ENCODE measurements at regions not wholly inside any gene's neighbourhood (a gene's known extent, or its start where the extent isn't known, plus 50 kb on each side); places are given as distances from the start of the nearest gene placed in this dataset.

DNA sequence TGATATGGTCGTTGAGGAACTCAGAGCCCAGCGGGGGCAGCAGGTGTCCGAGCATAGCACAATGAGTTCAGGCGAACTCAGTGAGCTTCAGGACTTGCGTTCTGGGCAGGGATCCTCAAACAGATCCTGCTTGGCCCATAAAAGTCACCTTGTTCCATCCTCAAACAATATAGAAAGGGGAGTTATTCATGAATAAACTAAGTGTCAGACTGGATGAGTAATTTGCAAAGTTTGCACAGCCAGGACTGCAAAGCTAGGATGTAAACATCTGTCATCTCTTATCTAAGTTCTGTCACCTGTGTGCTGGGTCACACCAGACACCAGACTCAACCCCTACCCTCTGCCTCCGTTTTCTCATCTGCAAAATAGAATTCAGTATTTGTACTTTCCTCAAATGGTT lies 58.0 kb upstream of the PFKP start:
- H3K9me3 ChIP-seq = no peaks in the 10 kb centered on the region
- H3K27ac ChIP-seq = no peak overlapping the region
- TF ChIP-seq POLR2A (IDR thresholded peaks at IDR 0.05) (no peak), POLR2AphosphoS5 (IDR thresholded peaks at IDR 0.05) (no peak)
- TF ChIP-seq, protein P1, sequence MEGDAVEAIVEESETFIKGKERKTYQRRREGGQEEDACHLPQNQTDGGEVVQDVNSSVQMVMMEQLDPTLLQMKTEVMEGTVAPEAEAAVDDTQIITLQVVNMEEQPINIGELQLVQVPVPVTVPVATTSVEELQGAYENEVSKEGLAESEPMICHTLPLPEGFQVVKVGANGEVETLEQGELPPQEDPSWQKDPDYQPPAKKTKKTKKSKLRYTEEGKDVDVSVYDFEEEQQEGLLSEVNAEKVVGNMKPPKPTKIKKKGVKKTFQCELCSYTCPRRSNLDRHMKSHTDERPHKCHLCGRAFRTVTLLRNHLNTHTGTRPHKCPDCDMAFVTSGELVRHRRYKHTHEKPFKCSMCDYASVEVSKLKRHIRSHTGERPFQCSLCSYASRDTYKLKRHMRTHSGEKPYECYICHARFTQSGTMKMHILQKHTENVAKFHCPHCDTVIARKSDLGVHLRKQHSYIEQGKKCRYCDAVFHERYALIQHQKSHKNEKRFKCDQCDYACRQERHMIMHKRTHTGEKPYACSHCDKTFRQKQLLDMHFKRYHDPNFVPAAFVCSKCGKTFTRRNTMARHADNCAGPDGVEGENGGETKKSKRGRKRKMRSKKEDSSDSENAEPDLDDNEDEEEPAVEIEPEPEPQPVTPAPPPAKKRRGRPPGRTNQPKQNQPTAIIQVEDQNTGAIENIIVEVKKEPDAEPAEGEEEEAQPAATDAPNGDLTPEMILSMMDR (IDR thresholded peaks at IDR 0.05) = no peak
- DNase-seq (ENCODE audit: low spot score in 2 of 2) = no peak
- no peaks in the 10 kb centered on the region for H3K36me3 ChIP-seq
- no peak overlapping the region for H3K4me3 ChIP-seq
- H3K4me1 ChIP-seq = no peaks in the 10 kb centered on the region
- intact Hi-C loops (cut with DNase I; ENCODE audit: low total_unique reads) = no loop called here
- H3K27me3 ChIP-seq = peaks cover 0 to 22% of the 10 kb centered on the region in 2 donors

DNA sequence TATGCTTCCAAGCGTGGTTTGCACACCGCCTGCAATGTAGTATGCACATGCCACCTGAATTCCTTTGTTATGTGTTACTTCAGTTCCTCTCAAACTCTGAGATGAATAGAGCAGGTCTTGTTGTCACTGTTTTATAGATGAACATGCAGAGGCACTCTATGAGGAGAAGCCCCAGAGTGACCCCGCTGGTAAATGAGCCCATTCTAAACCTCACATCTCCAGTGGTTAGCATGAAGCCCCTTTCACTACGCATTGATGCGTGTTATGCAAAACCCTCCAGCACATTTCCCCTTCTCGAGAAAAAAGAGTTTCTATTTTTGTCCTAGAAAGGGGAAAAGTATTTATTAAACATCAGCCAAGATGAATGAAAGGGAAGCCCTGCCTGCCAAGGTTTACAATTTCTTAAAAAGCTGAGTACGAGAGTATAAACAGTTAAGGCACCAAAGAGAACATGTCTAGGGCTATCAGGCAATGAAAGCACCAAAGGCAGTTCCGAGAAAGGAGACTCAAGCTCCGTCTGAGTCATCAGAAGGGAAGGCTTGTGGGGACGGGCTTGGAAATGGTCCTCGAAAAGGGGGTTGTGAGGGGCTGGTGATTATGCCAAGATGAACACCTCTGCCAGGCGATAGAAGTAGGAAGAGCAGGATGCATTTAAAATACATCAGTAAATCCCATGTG lies 58.7 kb upstream of the PFKP start:
- H3K9me3 ChIP-seq = no peaks in the 10 kb centered on the region
- no peak for DNase-seq (ENCODE audit: low spot score in 2 of 2)
- no peak overlapping the region for H3K27ac ChIP-seq
- H3K4me1 ChIP-seq = no peaks in the 10 kb centered on the region
- H3K27me3 ChIP-seq = peaks cover 0 to 21% of the 10 kb centered on the region in 2 donors
- no peaks in the 10 kb centered on the region for H3K36me3 ChIP-seq
- TF ChIP-seq, protein P1 (IDR thresholded peaks at IDR 0.05) = no peak
- TF ChIP-seq POLR2AphosphoS5 (IDR thresholded peaks at IDR 0.05) = no peak
- no peak for TF ChIP-seq POLR2A (IDR thresholded peaks at IDR 0.05)
- no peak overlapping the region for H3K4me3 ChIP-seq
- intact Hi-C loops (cut with DNase I; ENCODE audit: low total_unique reads) = no loop called here

DNA sequence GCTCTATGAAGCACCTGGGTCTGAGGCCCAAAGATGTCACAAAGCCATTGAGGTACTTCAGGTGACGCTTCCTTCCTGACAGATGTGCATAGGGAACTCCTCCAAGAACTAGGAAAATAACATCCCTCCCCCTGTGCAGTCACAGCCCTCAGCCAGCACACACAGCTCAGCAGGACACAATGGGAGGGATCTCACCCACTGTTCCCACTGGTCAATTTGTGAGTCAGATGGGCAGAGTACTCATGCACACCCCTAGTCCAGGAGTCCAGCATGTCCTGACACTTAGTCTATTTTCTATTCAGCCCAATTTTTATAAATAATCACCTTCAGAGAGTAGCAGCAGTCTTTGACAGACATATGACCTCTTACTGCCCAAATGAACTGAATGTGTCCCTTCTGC lies 60.7 kb upstream of the PFKP start:
- H3K27me3 ChIP-seq = peaks cover 0 to 4% of the 10 kb centered on the region in 2 donors
- DNase-seq (ENCODE audit: low spot score in 2 of 2) = no peak
- intact Hi-C loops (cut with DNase I; ENCODE audit: low total_unique reads) = no loop called here
- H3K27ac ChIP-seq = no peak overlapping the region
- TF ChIP-seq, protein P1 (IDR thresholded peaks at IDR 0.05) = no peak
- TF ChIP-seq POLR2A (IDR thresholded peaks at IDR 0.05) (no peak), POLR2AphosphoS5 (IDR thresholded peaks at IDR 0.05) (no peak)
- no peaks in the 10 kb centered on the region for H3K9me3 ChIP-seq
- no peaks in the 10 kb centered on the region for H3K4me1 ChIP-seq
- no peak overlapping the region for H3K4me3 ChIP-seq
- H3K36me3 ChIP-seq = no peaks in the 10 kb centered on the region

GRCh38 chr10:3006093-3006492 lies 61.3 kb upstream of the PFKP start:
- H3K4me3 ChIP-seq = no peak overlapping the region
- intact Hi-C loops (cut with DNase I; ENCODE audit: low total_unique reads) = no loop called here
- no peaks in the 10 kb centered on the region for H3K4me1 ChIP-seq
- no peaks in the 10 kb centered on the region for H3K36me3 ChIP-seq
- peaks cover 0 to 4% of the 10 kb centered on the region in 2 donors for H3K27me3 ChIP-seq
- H3K27ac ChIP-seq = no peak overlapping the region
- no peaks in the 10 kb centered on the region for H3K9me3 ChIP-seq
- no peak for DNase-seq (ENCODE audit: low spot score in 2 of 2)
- TF ChIP-seq POLR2A (IDR thresholded peaks at IDR 0.05) = no peak
- TF ChIP-seq, protein P1 (IDR thresholded peaks at IDR 0.05) = no peak
- TF ChIP-seq POLR2AphosphoS5 (IDR thresholded peaks at IDR 0.05) = no peak

GRCh38 chr10:3002304-3002703 lies 65.0 kb upstream of the PFKP start:
- no peaks in the 10 kb centered on the region for H3K4me1 ChIP-seq
- H3K27me3 ChIP-seq = no peaks in the 10 kb centered on the region

More at GRCh38 chr10:3002304-3002703, 65.0 kb upstream of the PFKP start:
- H3K36me3 ChIP-seq = no peaks in the 10 kb centered on the region
- no peak overlapping the region for H3K4me3 ChIP-seq
- TF ChIP-seq, protein P1 (IDR thresholded peaks at IDR 0.05) = no peak
- no peak for TF ChIP-seq POLR2AphosphoS5 (IDR thresholded peaks at IDR 0.05)
- TF ChIP-seq POLR2A (IDR thresholded peaks at IDR 0.05) = no peak
- intact Hi-C loops (cut with DNase I; ENCODE audit: low total_unique reads) = no loop called here
- DNase-seq (ENCODE audit: low spot score in 2 of 2) = no peak
- no peaks in the 10 kb centered on the region for H3K9me3 ChIP-seq
- H3K27ac ChIP-seq = no peak overlapping the region
